ENCODE measurements at regions not wholly inside any gene's neighbourhood (a gene's known extent, or its start where the extent isn't known, plus 50 kb on each side); places are given as distances from the start of the nearest gene placed in this dataset.
"Not testable (repeated sequence)": the region's sequence is repeated elsewhere in the genome, so short reads cannot be mapped to it uniquely, and the experiment has no call there.

DNA sequence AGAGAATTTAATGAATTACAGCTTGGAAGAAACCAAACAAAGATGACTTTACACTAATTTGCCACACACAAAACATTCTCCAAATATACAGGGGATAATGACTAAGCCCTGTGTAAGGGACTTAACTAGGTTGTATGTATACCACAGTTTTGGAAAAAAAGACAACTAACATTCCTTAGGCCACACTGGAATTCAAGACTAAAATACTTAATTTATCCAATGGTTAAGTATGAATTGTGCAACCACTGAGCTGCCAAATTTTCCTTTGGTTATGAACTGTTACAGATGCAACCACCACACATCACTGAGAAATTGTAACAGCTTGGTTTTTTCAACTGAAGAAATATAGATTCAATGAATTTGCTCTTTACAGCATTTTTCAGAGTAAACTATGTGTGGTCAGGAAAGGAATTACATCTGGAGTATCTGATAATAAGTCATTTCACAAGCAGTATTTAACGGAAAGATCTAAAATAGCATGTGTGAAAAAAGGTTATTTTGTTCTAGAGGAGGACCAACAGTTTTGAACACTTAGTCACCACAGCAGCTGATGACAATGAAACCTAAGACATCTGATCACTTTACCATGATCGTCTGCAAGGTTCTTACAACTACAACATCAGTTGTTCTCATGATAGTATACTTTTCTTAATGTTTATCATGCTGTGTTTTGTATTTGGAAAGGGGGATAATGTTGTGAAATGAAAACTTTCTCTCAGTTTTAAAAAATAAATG, 318.8 kb downstream of the BCKDHB start:
- H3K27me3 ChIP-seq (replicated peaks; ENCODE audit: control insufficient read depth, insufficient read depth, low read length), result no peaks in the 10 kb centered on the region
- no peaks in the 10 kb centered on the region for H3K36me3 ChIP-seq (ENCODE audit: control insufficient read depth, insufficient read depth, low read length)
- no peak for DNase-seq (ENCODE audit: extremely low read depth, insufficient read length)
- no peak overlapping the region for H3K4me3 ChIP-seq (replicated peaks; ENCODE audit: low read depth, low read length)
- TF ChIP-seq, protein P1, sequence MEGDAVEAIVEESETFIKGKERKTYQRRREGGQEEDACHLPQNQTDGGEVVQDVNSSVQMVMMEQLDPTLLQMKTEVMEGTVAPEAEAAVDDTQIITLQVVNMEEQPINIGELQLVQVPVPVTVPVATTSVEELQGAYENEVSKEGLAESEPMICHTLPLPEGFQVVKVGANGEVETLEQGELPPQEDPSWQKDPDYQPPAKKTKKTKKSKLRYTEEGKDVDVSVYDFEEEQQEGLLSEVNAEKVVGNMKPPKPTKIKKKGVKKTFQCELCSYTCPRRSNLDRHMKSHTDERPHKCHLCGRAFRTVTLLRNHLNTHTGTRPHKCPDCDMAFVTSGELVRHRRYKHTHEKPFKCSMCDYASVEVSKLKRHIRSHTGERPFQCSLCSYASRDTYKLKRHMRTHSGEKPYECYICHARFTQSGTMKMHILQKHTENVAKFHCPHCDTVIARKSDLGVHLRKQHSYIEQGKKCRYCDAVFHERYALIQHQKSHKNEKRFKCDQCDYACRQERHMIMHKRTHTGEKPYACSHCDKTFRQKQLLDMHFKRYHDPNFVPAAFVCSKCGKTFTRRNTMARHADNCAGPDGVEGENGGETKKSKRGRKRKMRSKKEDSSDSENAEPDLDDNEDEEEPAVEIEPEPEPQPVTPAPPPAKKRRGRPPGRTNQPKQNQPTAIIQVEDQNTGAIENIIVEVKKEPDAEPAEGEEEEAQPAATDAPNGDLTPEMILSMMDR (IDR thresholded peaks at IDR 0.05; ENCODE audit: insufficient read depth, low read length, poor library complexity, severe bottlenecking), result no peak

DNA sequence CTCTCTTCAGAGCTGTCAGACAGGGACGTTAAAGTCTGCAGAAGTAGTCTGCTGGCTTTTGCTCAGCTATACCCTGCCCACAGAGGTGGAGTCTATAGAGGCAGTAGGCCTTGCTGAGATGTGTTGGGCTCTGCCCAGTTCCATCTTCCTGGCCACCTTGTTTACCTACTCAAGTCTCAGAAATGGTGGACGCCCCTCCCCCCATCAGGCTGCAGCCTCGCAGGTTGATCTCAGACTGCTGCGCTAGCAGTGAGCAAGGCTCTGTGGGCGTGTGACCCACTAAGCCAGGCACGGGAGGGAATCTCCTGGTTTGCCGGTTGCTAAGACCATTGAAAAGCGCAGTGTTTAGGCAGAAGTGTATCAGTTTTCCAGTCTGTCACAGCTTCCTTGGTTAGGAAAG, 305.0 kb downstream of the BCKDHB start:
- Histone ChIP-seq H3K4me3 (replicated peaks; ENCODE audit: low read depth, low read length) (no peak overlapping the region), H3K36me3 (ENCODE audit: control insufficient read depth, insufficient read depth, low read length) (no peaks in the 10 kb centered on the region), H3K27me3 (replicated peaks; ENCODE audit: control insufficient read depth, insufficient read depth, low read length) (no peaks in the 10 kb centered on the region)
- TF ChIP-seq, protein P1 (IDR thresholded peaks at IDR 0.05; ENCODE audit: insufficient read depth, low read length, poor library complexity, severe bottlenecking), result no peak
- DNase-seq (ENCODE audit: extremely low read depth, insufficient read length), result no peak

DNA sequence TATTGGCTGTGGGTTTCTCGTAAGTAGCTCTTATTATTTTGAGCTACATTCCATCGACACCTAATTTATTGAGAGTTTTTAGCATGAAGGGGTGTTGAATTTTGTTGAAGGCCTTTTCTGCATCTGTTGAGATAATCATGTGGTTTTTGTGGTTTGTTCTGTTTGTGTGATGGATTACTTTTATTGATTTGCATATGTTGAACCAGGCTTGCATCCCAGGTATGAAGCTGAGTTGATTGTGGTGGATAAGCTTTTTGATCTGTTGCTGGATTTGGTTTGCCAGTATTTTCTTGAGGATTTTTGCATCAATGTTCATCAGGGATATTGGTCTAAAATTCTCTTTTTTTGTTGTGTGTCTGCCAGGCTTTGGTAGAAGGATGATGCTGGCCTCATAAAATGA, 301.5 kb downstream of the BCKDHB start:
- not testable (repeated sequence) for DNase-seq (ENCODE audit: extremely low read depth, insufficient read length); H3K27me3 ChIP-seq (replicated peaks; ENCODE audit: control insufficient read depth, insufficient read depth, low read length); H3K4me3 ChIP-seq (replicated peaks; ENCODE audit: low read depth, low read length); H3K36me3 ChIP-seq (ENCODE audit: control insufficient read depth, insufficient read depth, low read length)

DNA sequence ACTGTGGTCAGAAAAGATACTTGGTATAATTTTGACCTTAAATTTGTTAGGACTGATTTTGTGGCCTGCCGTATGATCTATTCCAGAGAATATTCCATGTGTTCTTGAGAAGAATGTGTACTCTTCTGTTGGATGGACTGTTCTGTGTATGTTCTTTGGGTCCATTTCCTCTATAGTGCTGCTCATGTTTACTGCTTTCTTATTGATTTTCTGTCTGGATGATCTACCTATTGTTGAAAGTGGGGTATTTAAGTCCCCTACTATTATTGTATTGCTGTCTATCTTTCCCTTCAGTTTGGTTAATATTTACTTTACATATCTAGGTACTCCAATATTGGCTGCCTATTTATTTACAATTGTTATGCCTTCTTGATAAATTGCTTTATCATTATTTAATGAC, 298.4 kb downstream of the BCKDHB start:
- DNase-seq (ENCODE audit: extremely low read depth, insufficient read length), result no peak
- no peak overlapping the region for H3K4me3 ChIP-seq (replicated peaks; ENCODE audit: low read depth, low read length)
- H3K27me3 ChIP-seq (replicated peaks; ENCODE audit: control insufficient read depth, insufficient read depth, low read length), result no peaks in the 10 kb centered on the region
- H3K36me3 ChIP-seq (ENCODE audit: control insufficient read depth, insufficient read depth, low read length), result no peaks in the 10 kb centered on the region
- TF ChIP-seq, protein P1 (IDR thresholded peaks at IDR 0.05; ENCODE audit: insufficient read depth, low read length, poor library complexity, severe bottlenecking), result no peak

DNA sequence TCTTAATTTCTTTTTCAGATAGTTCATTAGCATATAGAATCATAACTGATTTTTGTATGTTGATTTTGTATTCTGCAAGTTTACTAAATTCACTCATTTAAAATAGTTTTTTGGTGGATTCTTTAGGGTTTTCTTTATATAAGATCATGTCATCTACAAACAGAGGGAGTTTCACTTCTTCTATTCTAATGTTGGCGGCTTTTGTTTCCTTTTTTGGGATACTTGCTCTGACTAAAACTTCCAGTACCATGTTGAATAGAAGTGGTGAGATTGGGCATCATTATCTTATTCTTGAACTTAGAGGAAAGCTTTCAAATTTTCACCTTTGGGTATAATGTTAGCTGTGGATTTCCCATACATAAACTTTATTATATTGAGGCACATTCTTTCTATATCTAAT, 296.9 kb downstream of the BCKDHB start:
- no peaks in the 10 kb centered on the region for H3K36me3 ChIP-seq (ENCODE audit: control insufficient read depth, insufficient read depth, low read length)
- no peak for DNase-seq (ENCODE audit: extremely low read depth, insufficient read length)
- H3K4me3 ChIP-seq (replicated peaks; ENCODE audit: low read depth, low read length), result no peak overlapping the region
- H3K27me3 ChIP-seq (replicated peaks; ENCODE audit: control insufficient read depth, insufficient read depth, low read length), result no peaks in the 10 kb centered on the region
- TF ChIP-seq, protein P1 (IDR thresholded peaks at IDR 0.05; ENCODE audit: insufficient read depth, low read length, poor library complexity, severe bottlenecking), result no peak

DNA sequence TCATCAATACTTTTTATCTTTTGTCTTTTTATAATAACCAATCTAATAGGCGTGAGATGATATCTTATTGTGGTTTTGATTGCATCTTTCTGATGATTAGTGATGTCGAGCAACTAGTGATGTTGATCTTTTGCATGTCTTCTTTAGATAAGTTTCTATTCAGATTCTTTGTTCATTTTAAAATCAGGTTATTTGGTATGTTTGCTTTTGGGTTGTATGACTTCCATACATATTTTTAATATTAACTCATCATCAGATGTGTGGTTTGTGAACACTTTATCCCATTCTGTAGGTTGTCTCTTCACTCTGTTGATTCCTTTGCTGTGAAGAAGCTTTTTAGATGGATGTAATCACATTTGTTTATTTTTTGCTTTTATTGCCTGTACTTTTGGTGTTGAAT, 295.8 kb downstream of the BCKDHB start:
- no peaks in the 10 kb centered on the region for H3K36me3 ChIP-seq (ENCODE audit: control insufficient read depth, insufficient read depth, low read length)
- H3K4me3 ChIP-seq (replicated peaks; ENCODE audit: low read depth, low read length), result no peak overlapping the region
- TF ChIP-seq, protein P1 (IDR thresholded peaks at IDR 0.05; ENCODE audit: insufficient read depth, low read length, poor library complexity, severe bottlenecking), result no peak
- no peaks in the 10 kb centered on the region for H3K27me3 ChIP-seq (replicated peaks; ENCODE audit: control insufficient read depth, insufficient read depth, low read length)
- DNase-seq (ENCODE audit: extremely low read depth, insufficient read length), result no peak
